Activated CD4-positive, alpha-beta T cell treated with anti-CD3 and anti-CD28 coated beads, Interleukin-2, amount 50 U/mL, for 1 hour (primary cell): ENCODE measurements at regions not wholly inside any gene's neighbourhood (a gene's known extent, or its start where the extent isn't known, plus 50 kb on each side); places are given as distances from the start of the nearest gene placed in this dataset.
"Not testable (repeated sequence)": the region's sequence is repeated elsewhere in the genome, so short reads cannot be mapped to it uniquely, and the experiment has no call there.

Source experiments
- DNase-seq: peaks from one replicate; pipeline ENCODE4 v3.0.0-alpha.2; 2020

DNA sequence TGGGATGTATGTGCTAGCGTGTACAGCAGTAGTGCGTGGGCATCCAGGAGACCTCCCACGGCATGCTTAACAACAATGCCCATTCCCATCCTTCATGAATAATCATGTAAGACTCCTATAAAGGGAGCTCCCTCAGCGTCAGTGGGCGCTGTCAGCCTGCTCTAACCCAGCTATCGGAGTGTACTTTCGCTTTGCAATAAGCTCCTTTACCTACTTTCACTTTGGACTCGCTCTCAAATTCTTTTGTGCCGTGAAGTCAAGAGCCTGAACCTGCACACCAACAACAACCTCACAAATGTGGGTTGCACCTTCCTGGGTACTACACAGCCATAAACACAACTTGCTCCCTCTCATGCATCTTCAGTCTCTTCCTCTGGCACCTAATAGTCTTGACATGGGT, 114.8 kb upstream of the PAXBP1 start:
- DNase-seq = peak; percentile 17

DNA sequence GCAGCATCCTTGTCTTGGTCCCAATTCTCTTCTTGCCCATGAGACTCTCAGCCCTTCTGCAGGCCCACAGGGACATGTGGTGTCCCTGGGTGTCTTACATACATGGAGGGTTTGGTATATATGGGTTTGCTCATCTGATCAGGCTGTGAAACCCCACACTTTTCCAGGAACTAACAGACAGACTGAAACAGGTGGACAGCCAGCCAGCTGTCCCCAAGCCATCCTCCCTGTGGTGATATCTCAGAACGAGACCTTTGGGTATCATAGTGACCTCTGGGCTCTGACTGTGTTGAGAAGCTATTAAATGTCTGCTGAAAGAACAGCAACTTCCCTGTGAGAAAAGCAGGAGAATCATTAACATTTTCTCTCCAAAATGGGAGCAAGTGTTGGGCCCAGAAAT, 115.5 kb upstream of the PAXBP1 start:
- no peak for DNase-seq

DNA sequence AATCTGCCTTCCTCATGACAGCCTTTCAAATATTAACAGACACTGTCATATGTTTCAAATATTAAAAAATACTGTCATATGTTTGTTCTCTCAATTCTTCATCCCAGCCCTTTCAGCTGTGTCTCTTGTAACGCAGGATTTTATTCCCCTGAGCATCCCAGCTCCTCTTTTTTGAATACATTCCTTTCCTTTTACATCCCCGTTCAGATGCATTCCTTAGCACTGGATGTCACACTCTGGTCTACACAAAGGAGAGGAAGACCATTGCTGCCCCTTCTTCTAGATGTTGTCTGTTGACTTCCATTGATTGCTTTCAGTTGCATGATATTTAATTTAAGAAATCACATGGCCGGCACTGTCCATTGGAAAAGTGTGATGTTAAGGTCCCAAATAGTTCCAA, 117.4 kb upstream of the PAXBP1 start:
- no peak for DNase-seq

DNA sequence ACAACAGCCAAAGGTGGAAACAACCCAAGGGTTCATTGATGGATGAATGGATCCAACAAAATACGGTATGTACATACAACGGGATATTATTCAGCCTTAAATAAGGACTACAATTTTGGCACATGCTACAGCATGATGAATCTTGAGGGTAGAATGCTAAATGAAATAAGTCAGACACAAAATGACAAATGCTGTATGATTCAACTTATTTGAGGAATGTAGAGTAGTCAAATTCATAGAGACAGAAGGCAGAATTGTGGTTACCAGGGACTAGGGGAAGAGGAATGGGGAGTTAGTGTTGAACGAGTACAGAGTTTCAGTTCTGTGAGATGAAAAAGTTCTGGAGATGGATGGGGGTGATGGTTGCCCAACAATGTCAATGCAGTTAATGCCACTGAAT, 118.0 kb upstream of the PAXBP1 start:
- DNase-seq = no peak

DNA sequence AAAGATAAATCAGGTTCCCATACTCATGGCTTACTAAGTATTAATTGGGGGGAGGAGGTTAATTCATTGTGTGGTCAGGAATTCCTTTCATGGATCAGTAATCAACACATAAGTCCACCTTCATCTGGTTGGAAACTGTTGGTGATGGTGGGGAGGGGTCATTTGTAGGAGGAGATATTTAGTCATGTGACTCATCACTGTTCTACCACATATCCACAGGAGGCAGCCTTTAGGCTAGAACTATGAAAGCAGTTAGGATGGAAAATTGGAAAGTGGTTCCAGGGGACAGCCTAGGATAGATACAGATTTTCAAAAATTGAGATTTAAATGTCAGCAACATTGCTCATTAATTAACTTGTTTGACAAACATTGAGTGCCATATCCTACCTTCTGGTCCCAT, 122.8 kb upstream of the PAXBP1 start:
- DNase-seq = no peak

DNA sequence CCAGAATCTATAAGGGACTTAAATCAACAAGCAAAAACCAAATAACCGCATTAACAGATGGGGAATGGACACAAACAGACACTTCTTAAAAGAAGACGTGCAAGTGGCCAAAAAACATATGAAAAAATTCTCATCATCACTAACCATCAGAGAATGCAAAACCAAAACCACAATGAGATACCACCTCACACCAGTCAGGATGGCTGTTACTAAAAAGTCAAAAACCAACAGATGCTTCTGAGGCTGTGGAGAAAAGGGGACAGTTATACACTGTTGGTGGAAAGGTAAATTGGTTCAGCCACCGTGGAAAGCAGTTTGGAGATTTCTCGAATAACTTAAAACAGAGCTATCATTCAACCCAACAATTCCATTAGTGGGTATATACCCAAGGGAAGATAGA, 124.9 kb upstream of the OLIG2 start:
- no peak for DNase-seq

DNA sequence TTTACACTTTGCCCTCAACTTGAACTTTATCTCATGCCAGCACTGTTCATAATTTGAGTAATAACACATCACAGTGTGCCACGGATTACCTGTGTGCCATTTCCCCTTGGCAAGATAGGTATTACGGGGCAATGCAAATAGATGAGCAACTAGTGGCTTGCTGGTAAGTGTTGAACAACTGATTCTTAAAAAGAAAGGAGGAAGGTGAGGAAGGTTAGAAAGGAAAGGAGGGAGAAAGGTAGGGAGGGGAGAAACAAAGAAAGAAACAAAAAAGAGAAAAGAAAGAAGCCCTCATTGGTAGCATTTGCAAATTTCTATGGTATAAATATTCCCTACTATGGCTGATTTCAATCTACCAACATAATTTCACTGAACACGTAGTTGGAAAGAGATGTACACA, 118.2 kb upstream of the OLIG2 start:
- DNase-seq = no peak

DNA sequence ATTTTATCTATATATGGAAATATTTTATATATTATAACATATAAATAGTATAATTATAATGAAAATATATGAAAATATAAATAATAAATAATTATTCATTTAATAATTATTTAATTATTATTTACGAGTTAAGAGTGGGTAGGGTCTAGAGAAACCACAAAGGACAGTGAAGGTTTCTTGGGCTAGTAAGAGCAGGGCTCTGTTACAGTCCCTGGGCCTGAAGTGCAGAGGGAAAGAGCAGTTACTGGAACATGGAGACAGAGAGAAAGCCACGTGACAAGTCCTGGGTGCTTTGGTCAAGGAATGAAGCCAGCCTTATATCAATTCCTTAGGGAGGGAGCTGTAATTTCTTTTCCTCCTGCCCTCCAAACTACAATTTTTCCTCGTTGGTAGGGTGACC, 117.2 kb upstream of the OLIG2 start:
- no peak for DNase-seq

DNA sequence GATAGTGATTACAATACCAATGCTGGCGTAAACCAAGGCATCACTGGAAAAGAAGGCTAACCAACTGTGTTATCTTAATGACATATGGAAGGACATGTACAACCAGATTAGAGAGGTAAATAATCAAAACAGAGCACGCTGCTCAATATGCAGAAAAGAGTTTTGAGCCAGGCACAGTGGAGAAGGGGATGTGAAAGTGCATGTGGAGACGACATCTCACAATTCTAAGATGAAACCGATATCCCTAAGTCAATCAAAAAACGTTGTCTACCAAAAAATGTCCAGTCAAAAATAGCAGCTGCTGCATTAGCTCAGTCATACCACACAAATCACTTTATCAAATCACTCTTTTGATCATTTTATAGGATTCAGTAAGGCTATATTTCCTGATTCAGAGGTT, 116.3 kb upstream of the OLIG2 start:
- DNase-seq = no peak

DNA sequence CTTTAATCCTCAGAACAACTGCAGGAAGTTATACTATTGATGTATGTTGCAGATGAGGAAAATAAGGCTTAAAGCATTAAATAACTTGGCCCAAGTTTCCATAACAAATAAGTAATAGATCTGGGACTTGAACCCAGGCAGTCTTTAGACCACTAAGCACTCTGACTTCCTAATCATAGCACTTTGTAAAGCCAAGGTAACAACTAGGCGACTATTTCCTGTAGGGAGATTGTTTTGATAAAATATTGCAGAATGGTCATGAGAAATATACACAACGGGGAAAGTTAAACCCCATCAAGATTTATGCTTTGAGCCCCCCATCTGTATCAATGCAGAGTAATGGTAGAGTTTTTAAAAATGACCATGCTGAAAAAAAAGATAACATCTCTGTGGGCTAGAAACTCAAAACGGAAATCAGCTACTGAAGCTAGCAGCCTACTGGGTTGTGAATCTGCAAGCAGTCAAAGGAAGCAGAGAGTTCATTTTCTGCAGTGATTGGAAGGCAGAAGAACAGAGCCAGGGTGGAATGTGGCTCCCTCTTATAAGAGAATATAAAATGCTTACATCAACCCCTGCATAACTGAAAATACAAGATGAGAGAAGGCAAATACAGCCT, 111.2 kb upstream of the OLIG2 start:
- no peak for DNase-seq

DNA sequence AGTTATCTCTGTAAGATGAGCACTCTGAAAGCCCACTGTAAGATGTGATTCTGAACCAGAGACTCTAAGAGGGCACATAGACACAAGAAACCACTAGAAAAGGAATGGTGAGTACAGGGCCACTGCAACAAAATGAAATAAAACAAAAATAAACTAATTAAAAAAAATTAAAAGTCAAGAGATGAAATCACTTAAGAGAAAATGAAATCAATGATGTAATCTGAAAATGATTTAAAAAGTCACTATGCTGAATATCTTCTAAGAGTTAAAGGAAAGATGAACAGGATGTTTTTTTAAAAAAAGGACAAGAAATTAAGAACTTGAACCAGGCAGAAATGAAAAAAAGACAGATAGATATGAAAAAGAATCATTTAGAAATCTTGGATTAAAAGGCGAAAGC, 110.6 kb upstream of the OLIG2 start:
- DNase-seq = no peak

DNA sequence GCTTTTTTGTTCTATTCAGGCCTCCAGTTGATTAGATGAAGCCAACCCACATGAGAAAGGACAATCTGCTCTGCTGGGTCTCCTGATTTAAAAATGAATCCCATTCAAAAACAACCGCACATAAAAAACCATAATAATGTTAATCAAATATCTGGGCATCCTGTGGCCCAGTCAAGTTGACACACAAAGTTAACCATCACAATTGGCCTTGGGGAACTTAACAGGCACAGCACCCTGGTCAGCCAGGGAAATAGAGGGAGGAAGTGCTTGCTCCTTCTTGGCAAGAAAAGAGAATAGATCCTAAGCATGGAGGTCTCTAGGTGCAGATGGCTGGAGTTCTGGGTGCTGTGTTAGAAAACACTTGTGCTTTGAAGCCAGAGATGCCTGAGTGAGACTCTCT, 109.6 kb upstream of the OLIG2 start:
- DNase-seq = no peak

DNA sequence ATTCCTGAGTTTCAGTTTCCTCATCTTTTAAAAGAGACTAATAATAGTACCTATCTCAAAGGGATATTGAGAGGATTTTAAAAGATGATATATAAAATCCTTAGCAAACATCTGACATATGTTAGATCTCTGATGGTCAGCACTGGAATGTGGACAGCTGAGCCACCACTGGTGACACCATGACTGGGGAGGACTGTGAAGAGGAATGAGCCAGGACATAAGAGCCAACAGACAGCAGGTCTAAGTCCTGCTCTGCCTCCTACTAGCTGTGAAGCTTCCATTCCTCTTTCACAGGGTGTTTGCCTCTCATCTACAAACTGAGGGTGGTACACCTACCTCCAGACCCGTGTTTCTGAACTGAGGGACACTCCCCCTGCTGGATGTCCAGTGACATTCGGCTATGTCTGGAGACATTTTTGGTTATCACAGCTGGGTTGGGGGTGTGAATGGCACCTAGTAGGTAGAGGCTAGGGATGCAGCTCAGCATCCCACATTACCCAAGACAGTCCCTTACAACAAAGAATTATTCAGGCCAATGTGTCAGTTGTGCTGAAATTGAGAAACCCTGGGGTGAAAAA, 109.1 kb upstream of the OLIG2 start:
- DNase-seq = no peak

DNA sequence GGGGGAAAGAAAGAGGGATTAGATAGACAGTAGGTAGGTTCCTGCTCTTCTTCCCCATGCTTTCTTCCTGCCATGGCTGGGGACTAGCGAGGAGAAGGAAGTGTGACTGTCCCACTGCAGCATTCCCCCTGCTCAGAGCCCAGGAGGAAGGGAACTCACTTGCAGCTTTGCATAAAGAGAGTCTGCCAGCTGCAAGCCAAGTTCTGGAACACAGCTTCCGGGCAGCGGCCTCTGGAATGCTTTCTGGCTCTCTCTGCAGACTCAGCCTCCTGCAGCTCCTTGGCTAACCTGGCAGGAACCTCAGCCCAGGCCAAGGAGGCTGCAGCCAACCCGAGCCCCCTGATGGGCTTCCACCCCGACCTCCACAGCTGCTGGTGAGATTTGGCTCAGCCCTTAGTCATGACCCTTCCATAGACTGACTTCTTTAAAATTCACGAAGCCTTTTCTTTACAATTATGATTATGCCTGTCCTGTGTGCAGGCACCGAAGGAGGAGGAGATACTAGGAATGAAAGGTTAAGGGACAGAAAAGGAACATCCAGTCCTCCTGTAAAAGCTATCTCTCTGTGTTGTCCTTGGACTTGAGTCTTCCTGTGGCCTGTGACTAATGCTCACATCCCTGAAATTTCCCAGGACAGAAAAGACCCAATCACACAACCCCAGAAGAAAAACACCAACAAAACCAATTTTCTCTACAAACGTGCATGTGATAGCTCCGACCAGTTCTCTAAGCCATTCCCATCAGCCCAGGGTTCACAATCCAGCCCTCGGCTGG, 108.2 kb upstream of the OLIG2 start:
- DNase-seq = no peak

DNA sequence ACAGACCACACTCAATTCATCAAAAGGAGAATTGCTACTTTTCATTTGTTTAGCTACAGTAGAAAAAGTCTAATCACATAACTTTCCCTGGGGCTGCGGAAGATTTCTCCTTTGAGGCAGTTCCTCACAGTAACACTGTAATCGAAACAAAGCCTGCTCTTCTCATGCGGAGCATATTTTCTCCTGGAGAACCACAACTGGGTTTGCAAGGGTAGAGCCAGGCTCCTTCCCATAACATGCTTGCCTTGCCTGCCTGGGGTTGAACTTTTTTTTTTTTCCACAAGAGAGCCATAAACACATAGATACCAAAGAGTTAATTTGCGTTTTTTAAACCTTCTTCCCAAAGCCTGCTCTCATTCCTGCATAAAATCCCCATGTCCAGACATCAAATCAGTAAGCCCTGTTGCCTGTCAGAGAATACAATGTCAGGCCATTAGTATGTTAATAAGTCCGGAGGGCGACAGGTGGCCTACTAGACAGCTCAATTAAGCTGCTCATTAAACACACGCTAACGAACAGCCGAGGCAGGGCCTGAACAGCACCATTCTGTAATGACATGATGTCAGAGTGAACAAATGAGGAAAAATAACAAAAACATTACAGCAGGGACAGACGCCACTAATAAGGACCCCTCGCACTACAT, 107.1 kb upstream of the OLIG2 start:
- no peak for DNase-seq

DNA sequence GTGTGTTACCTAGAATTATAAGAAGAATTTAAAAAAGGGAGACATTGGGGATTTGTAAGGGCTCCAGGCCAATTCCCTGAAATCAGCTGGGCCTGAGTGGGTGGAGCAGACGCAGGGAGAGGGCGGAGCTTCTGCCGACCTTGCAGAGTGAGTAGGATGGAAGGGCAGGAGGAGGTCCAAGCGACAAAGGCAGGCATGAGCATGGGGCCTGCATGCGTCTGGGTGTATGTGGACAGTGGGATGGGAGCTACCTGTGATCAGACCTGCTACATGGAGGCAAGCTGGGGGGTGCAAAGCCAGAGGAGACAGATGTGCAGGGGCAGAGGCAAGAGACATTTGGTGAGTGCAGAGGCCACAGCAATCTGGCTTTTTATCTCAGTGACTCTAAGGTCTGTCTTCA, 105.3 kb upstream of the OLIG2 start:
- DNase-seq = no peak

DNA sequence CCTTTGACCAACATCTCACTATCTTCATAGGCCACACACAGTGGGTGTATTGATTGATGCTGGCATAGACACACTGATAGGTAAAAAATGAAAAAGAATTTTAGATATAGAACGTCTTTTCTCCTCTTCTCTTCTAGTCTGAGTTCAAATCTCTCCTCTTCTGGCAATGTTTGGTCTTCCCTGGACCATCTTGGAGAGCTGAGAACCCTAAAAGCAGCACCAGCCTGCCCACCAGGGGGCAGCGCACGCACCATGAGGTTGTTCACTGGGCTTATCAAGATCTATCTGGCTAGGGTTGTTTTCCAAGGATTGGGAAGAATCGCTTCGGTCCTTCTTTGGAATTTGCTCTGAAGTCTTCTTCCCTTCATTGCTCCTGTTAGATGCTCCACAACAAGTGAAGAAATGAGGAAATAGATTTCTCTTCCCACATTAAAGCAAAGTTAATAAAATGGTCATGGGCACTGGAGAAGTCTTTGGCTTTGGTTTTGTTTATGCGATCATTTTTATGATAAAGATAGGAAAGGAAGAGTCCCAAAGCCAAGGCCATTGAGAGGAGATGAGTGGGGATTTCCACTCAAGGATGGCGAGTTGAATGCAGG, 104.0 kb upstream of the OLIG2 start:
- DNase-seq = peak; percentile 32

DNA sequence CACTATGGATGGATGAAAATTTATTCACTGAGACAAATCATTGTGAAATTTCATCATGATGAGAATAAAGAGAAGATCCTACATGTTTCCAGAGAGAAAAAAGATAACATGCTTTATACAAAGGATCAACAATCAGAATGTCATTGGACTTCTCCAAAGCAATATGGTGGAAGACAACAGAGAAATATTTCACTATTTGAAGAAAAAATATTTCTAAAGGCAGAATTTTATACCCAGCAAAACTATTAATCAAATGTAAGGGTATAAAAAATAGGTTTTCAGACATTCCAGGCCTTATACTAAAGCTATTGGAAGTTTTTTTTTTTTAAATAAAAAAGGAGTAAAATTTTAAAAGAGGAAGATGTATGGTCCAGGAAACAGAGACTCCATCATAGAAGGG, 100.6 kb upstream of the OLIG2 start:
- no peak for DNase-seq

DNA sequence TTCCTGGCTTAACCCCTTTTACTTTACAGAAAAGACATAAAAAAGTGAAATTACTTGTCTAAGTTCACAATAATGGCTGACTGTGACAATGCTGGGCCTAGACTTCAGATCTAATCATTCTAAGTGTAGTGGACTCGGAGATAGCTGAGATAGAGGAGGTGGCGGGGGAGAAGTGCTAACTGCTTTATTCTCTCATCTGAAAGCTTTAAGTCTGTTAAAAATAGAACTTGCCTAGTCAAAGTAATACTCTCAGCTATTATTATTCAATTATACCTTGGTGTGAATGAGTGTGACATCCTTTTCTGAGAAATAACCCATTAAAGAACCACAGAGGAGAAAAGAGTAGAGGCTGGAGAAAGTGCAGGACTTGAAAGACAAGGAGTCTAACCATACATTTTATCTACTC, 96.1 kb upstream of the OLIG2 start:
- DNase-seq = no peak

DNA sequence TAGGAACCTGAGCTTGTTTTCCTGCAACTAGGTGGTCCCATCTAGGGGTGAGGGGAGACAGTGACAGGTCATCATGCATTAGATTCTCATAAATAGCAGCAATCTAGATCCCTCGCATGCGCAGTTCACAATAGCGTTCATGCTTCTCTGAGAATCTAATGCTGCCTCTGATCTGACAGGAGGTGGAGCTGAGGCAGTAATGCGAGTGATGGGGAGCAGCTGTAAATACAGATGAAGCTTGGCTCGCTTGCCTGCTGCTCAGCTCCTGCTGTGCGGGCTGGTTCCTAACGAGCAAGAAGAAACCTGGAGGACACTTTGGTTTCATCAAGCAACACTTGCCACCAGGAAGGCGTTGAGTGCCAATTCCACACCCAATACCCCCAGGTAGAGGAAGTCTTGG, 95.1 kb upstream of the OLIG2 start:
- no peak for DNase-seq

DNA sequence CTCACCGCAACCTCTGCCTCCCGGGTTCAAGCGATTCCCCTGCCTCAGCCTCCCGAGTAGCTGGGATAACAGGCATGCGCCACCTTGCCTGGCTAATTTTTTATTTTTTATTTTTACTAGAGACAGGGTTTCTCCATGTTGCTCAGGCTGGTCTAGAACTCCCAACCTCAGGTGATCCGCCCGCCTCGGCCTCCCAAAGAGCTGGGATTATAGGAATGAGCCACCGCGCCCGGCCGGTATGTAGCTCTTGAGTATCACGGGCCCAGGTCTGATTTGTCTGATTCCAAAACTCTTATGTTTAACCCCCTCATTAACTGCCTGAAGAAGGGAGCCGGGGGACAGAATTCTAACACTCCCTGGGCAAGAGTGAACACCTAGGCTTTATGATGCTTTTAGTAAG, 91.7 kb upstream of the OLIG2 start:
- not testable (repeated sequence) for DNase-seq

DNA sequence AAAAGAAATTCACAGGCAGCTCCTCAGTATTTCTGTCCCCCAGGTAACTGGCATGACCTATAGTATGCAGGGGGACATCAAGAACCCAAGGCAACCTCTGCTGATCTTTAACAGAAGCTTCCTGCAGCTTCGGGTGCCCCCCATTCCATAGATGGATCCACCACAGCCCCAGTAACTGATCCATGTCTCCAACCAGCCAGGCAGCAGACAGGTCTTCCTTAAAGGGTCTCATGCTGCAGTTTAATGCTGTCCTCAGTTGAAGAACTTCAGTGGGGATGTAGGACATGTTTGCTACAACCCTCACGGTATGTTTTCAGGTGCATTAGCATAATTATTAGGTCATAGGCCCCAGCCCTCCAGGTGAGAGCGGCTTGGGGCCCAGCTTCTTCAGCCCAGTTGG, 90.9 kb upstream of the OLIG2 start:
- no peak for DNase-seq

DNA sequence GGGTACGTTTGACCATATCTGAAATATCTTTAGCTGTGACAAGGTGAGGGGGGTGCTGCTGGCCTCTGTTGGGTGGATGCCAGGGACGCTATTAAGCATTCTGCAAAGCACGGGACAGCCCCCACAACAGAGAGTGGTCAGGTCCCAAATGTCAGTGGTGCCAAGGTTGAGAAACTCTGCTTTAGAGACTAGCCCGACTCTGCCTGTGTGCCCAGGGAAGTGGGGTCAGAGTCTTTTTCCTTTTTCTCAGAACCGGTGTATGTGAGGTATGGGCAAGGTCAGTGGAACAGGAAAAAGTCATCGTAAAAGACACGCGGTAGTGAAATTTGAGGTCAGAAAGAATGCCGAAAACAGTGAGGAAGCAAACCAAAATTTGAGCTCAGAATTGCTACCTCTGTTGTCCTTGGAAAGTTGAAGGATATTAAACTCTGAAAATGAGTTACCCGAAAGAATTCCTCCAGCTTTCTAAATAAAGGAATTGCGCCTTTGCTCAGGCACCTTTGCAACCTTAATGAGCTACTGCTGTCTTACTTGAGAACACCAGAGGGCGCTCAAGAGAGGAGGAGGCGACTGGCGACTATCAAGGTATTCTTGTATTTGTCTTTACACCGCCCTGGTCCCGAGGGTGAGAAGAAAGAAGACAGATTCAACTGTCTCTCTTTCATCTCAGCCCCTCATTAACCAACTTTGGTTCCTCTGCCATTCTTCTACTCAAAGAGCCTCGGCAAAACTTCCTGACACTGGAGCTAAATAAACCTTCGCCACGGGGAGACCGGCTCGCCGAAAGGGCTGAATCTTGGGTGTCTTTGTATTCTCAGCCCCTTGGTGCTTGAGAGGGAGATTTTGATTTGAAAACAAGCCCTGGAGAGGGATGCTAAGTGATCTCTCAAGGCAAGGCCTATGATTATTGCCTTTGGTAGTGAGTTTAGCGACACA, 85.4 kb upstream of the OLIG2 start:
- peak; percentile 26 for DNase-seq
